Pons (tissue), 1 donor: ENCODE measurements at regions not wholly inside any gene's neighbourhood (a gene's known extent, or its start where the extent isn't known, plus 50 kb on each side); places are given as distances from the start of the nearest gene placed in this dataset.

Experiments
- DNase-seq: peaks from one replicate; pipeline ENCODE4 v3.0.0-alpha.2; 2016; ENCODE audit warnings: low spot score

GRCh38 chr10:117718986-117719920 is 176.7 kb downstream of the EMX2 start:
- DNase-seq, result no peak

GRCh38 chr10:117720931-117721835 is 178.6 kb downstream of the EMX2 start:
- DNase-seq, result no peak

- no peak for DNase-seq
Measured at GRCh38 chr10:117721873-117722272, 179.3 kb downstream of the EMX2 start.

- DNase-seq, result no peak
Measured at GRCh38 chr10:117723343-117723742, 180.8 kb downstream of the EMX2 start.

GRCh38 chr10:117725993-117726392 is 183.4 kb downstream of the EMX2 start:
- no peak for DNase-seq

GRCh38 chr10:117726596-117727295 is 184.2 kb downstream of the EMX2 start:
- DNase-seq, result no peak

- DNase-seq, result no peak
Measured at GRCh38 chr10:117727421-117727820, 184.9 kb downstream of the EMX2 start.

GRCh38 chr10:117728087-117728486 is 185.5 kb downstream of the EMX2 start:
- no peak for DNase-seq

- DNase-seq, result no peak
Measured at GRCh38 chr10:117729156-117729555, 186.6 kb downstream of the EMX2 start.

GRCh38 chr10:117731121-117731791 is 188.7 kb downstream of the EMX2 start:
- no peak for DNase-seq

GRCh38 chr10:117734731-117735405 is 192.3 kb downstream of the EMX2 start:
- no peak for DNase-seq

- no peak for DNase-seq
Measured at GRCh38 chr10:117736655-117737054, 194.1 kb downstream of the EMX2 start.

GRCh38 chr10:117740088-117740487 is 197.5 kb downstream of the EMX2 start:
- DNase-seq, result no peak

- no peak for DNase-seq
Measured at GRCh38 chr10:117740691-117741222, 198.2 kb downstream of the EMX2 start.

GRCh38 chr10:117741524-117741923 is 199.0 kb downstream of the EMX2 start:
- no peak for DNase-seq

- no peak for DNase-seq
Measured at GRCh38 chr10:117743509-117743908, 201.0 kb downstream of the EMX2 start.

GRCh38 chr10:117745301-117745700 is 202.8 kb downstream of the EMX2 start:
- no peak for DNase-seq

- DNase-seq, result no peak
Measured at GRCh38 chr10:117746541-117747448, 204.2 kb downstream of the EMX2 start.

GRCh38 chr10:117747636-117748035 is 205.1 kb downstream of the EMX2 start:
- no peak for DNase-seq

- no peak for DNase-seq
Measured at GRCh38 chr10:117748058-117748457, 205.5 kb downstream of the EMX2 start.
